HG03432 (cell line): ENCODE measurements at regions not wholly inside any gene's neighbourhood (a gene's known extent, or its start where the extent isn't known, plus 50 kb on each side); places are given as distances from the start of the nearest gene placed in this dataset.

Source experiments
- ATAC-seq: cut with Tn5 transposase; IDR thresholded peaks from one replicate; pipeline ENCODE4 v1.9.1; 2021; ENCODE audit warnings: mild to moderate bottlenecking, moderate library complexity; ENCODE audit not compliant: unreplicated experiment

- ATAC-seq = no peak
These were observed 720.5 kb upstream of the NUDT12 start for GRCh38 chr5:104283136-104283535.

DNA sequence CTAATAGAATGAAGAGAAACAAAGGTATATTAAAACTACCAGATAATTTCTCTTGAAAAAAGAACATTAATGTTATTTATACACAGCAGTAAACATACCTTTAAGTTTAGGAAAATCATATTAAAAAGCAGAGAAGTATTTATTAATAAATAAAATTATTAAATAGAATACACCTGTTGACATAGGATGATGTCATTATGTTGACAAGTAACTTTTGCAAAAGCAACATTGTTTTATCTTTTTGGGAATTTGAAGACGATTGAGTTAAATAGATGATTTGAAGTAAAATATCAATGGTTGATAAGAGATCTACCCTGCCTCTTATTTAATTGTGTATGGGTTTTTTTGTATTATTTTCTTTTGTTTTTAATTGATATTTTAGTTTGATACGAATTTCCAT lies 711.1 kb upstream of the NUDT12 start:
- ATAC-seq = no peak

- no peak for ATAC-seq
These were observed 704.9 kb upstream of the NUDT12 start for GRCh38 chr5:104267320-104268015.

- ATAC-seq = no peak
These were observed 703.6 kb upstream of the NUDT12 start for GRCh38 chr5:104266161-104266560.

DNA sequence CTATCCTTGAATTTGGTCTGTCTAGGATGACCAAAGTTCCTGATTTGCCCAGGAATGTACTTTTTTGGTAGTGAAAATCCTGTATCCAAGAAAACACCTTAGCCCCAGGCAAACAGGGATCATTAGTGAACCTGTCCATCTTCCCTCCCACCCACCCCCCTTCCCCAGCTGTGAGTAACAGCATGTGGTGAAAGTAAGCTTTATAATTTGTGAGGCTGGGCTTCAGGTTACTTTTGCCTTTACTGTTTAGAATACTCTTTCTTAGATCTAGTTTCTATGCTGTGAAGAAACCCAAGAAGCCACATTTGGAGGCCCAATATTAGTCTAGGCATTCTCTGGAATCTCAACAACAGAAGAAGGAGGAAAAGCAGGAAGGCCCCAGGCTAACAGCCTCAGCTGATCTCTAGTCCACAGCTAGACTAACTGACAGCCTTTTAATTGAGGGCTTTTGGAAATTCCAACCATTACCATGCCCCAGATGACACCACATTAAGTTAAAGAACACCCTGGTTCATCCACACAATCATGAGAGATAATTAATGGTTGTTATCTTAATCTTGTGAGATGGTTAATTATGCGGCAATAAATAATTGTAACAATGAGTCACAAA lies 703.0 kb upstream of the NUDT12 start:
- ATAC-seq = no peak

GRCh38 chr5:104247260-104247659 lies 684.7 kb upstream of the NUDT12 start:
- ATAC-seq = no peak

DNA sequence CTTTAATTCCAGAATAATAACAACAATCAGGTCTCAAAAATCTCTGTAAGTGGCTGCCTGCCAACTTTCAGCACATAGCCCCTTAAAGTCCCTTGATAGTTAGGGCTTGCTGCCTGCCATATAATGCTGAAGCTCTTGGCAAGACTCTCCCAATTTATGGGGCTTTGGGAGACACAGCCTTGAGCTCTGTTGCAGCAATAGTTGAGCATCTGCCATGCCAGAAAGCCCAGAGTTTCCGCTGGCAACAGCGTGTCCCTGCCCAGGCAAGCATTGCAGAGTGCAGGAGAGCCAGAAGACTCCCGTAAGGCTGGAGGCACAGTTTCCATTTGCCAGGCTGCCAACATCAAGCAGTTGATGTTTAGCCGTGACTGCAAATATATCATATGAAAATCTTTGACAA lies 678.5 kb upstream of the NUDT12 start:
- ATAC-seq = no peak

DNA sequence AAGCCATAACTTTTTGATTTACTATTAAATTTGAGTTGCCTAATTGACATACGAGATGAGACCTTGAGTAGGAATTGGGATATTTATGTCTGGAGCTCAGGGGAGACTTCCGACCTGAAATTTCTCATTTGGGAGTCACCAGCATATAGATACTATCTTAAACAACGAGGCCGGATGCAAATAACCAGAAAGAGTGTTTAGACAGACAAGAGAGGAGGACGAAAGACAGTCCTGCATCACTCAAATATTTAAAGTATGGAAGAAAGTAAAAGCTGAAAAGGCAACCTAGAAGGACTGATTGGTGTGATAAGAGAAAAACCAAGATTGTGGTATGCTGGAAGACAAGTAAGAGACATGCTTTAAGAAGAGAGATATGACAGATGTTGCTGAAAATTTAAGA lies 675.0 kb upstream of the NUDT12 start:
- no peak for ATAC-seq

DNA sequence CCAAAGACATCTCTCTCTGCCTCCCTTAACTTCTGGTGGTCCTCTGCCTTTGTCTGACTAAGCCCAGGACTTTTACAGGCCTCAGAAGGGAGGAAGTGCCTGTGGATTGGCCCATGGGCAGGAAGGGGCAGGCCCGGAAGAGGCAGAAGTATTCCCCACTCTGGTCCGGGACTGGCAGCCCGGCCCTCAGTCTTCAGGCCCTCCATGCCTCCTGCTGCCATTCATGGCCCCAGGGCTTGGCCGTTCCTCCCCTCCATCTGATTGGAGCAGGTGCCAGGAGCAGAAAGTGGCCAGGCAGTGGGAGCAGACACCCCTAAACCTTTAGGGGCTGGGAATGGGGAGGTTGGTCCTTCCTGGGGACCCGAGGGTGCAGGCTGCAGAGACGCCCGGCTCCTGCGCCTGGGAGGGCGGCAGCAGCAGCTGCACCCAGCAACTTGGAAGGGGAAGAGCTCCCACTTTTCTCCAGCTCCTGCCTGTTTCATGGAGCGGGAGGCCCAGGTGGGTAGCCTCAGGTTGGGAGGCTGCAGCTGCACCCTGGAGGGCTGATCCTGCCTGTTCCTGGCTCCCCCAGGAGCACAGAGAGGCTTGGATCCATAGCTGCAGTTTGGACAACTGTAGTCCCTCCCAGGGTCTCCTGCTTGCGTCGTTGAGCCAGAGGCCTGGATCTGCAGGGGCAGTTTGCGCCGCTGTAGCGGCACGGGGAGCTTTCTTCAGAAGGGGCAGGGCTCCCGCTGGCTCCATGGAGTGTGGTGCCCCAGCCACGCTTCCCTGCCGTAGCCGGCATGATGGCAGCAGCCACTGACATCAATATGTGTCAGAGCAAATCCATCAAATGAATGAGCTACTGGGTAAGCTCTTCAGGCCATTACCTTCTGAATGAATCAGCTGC lies 661.5 kb upstream of the NUDT12 start:
- ATAC-seq = no peak

GRCh38 chr5:104218200-104218599 lies 655.6 kb upstream of the NUDT12 start:
- ATAC-seq = no peak

- no peak for ATAC-seq
These were observed 650.6 kb upstream of the NUDT12 start for GRCh38 chr5:104213216-104213615.

- ATAC-seq = no peak
These were observed 637.2 kb upstream of the NUDT12 start for GRCh38 chr5:104199771-104200170.

GRCh38 chr5:104198156-104198555 lies 635.6 kb upstream of the NUDT12 start:
- ATAC-seq = no peak

- peak; percentile 72 for ATAC-seq
These were observed 627.3 kb upstream of the NUDT12 start for GRCh38 chr5:104189909-104190308.

- no peak for ATAC-seq
These were observed 626.4 kb upstream of the NUDT12 start for GRCh38 chr5:104189031-104189430.

DNA sequence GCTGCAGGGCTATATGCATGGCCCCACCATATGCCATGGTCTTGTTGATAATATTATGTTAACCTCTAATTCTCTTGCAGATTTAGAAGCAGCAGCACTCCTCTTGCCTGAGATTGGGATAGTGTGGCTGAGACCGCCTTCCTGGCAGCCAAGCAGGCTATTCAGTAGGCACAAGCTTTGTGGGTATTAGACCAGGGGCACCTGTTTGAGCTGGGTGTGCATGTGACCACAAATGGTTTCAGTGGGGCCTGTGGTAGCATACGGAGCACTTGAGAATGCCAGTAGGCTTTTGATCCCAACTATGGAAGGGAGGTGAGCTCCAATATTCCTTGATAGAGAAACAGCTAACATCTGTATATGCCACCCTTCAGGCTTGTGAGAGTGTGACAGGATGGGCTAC lies 625.1 kb upstream of the NUDT12 start:
- no peak for ATAC-seq

DNA sequence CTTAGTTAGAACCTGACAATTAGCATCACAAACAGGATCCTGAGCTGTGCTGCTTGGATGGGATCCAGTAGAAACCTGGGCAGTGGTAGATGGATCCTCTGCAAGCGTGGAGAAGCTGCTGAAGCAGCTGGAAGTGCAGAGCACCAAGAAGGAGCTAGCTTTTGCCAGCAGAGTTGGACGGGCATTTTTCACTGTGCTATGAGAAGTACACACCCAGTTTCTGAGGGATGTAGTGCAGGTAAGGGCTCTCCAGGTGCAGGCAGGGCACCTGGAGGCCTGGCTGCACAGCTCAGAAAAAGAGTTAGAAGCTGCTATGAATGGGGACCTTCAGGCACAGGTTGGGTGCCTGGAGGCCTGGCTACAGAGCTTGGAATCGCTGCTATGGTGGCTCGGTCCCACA lies 623.9 kb upstream of the NUDT12 start:
- ATAC-seq = no peak

GRCh38 chr5:104186100-104186499 lies 623.5 kb upstream of the NUDT12 start:
- ATAC-seq = no peak

- ATAC-seq = no peak
These were observed 621.7 kb upstream of the NUDT12 start for GRCh38 chr5:104184264-104184663.

- ATAC-seq = peak; percentile 94
These were observed 616.4 kb upstream of the NUDT12 start for GRCh38 chr5:104178829-104179456.

DNA sequence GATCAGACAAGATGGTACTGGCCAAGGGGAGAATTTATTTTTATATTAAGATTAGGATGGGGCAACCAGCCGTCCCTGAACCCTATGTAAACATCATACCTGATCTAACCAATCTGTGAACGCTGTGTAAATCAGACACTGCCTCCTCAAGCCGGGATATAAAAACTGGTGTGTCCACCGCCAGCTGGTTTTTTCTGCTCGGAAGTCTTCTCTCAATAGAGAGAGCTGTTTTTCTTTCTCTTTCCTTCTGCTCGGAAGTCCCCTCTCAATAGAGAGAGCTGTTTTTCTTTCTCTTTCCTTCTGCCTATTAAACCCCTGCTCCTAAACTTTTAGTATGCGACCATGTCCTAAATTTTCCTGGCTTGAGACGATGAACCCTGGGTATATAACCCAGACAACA lies 615.5 kb upstream of the NUDT12 start:
- no peak for ATAC-seq
